Colonic mucosa (tissue), 4 donors: ENCODE measurements at regions not wholly inside any gene's neighbourhood (a gene's known extent, or its start where the extent isn't known, plus 50 kb on each side); places are given as distances from the start of the nearest gene placed in this dataset.

Experiments used
- DNase-seq: peaks from one replicate; pipeline ENCODE4 v3.0.0-alpha.2; 2020
- H3K27ac ChIP-seq: fragments of 200-600 bp; one replicate; pipeline ENCODE4 v1.8.0; 2021
- H3K27me3 ChIP-seq: fragments of 200-600 bp; one replicate; pipeline ENCODE4 v1.8.0; 2021
- H3K36me3 ChIP-seq: fragments of 200-600 bp; one replicate; pipeline ENCODE4 v1.8.0; 2021
- H3K4me1 ChIP-seq: fragments of 200-600 bp; one replicate; pipeline ENCODE4 v1.8.0; 2021; ENCODE audit warnings: mild to moderate bottlenecking
- H3K4me3 ChIP-seq: fragments of 200-600 bp; one replicate; pipeline ENCODE4 v1.8.0; 2021
- H3K9ac ChIP-seq, 2 donors: one replicate each; pipeline ENCODE4 v1.7.0; 2013; ENCODE audit warnings: control low read depth in 2 of 2, low read depth in 2 of 2, low read length in 2 of 2
- H3K9me3 ChIP-seq: fragments of 200-600 bp; one replicate; pipeline ENCODE4 v1.8.0; 2021
- intact Hi-C: fragments of 100-400 bp; cut with DNase I; formaldehyde crosslinking; loops from one replicate; pipeline ENCODE4 v1.14.1; 2022
- TF ChIP-seq, protein P1 (sequence below): fragments of 200-600 bp; IDR thresholded peaks from one replicate; pipeline ENCODE4 v1.8.0; 2022; ENCODE audit warnings: antibody characterized with exemption, mild to moderate bottlenecking
- donor health status: healthy.
- donor health status: DM: no; HTN: no; CAD: no.
- donor health status: DM: no; HTN: no; CAD: no.

DNA sequence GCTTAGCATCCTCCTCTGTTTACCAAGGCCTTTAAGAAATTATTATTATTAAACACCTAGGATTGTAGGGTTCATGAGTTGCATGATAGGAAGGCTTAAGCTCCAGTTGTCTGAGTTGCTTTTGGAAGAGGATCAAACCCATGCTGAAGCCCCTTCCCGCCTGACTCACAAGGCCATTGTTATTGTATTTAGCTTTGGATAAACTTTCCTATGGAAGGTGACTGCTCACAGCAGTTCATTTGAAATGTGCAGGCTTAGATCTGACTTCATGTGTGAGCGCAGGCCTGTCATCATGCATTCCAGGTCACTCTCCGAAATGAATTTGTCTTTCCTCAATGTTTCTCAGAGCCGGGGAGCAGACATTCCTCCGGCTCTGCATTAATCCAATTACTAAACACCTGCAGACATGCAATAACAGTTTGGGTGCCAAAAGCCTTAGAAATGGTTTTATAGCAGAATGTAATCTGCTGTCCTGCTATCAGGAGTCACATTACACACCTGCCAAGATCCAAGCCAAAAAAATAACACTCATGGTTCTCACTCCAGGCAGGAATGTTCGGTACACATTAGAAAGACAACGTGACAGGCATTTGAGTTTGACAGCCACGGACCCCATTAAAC lies 119.9 kb downstream of the OSR1 start:
- Histone ChIP-seq H3K36me3 (no peaks in the 10 kb centered on the region), H3K4me3 (no peak overlapping the region), H3K4me1 (no peaks in the 10 kb centered on the region), H3K9ac (no peak overlapping the region), H3K27ac (no peak overlapping the region), H3K27me3 (no peaks in the 10 kb centered on the region), H3K9me3 (no peaks in the 10 kb centered on the region)
- DNase-seq: no peak
- TF ChIP-seq, protein P1, sequence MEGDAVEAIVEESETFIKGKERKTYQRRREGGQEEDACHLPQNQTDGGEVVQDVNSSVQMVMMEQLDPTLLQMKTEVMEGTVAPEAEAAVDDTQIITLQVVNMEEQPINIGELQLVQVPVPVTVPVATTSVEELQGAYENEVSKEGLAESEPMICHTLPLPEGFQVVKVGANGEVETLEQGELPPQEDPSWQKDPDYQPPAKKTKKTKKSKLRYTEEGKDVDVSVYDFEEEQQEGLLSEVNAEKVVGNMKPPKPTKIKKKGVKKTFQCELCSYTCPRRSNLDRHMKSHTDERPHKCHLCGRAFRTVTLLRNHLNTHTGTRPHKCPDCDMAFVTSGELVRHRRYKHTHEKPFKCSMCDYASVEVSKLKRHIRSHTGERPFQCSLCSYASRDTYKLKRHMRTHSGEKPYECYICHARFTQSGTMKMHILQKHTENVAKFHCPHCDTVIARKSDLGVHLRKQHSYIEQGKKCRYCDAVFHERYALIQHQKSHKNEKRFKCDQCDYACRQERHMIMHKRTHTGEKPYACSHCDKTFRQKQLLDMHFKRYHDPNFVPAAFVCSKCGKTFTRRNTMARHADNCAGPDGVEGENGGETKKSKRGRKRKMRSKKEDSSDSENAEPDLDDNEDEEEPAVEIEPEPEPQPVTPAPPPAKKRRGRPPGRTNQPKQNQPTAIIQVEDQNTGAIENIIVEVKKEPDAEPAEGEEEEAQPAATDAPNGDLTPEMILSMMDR: no peak
- intact Hi-C loops: no loop called here

- H3K4me1 ChIP-seq: no peaks in the 10 kb centered on the region
- no peak overlapping the region for H3K27ac ChIP-seq
- no peak overlapping the region for H3K4me3 ChIP-seq
- no peaks in the 10 kb centered on the region for H3K9me3 ChIP-seq
- H3K36me3 ChIP-seq: no peaks in the 10 kb centered on the region
- intact Hi-C loops: no loop called here
- H3K9ac ChIP-seq: no peak overlapping the region
- TF ChIP-seq, protein P1: no peak
- no peaks in the 10 kb centered on the region for H3K27me3 ChIP-seq
- no peak for DNase-seq
Measured at GRCh38 chr2:19235308-19235707, 123.1 kb downstream of the OSR1 start.

GRCh38 chr2:19232312-19232711 lies 126.1 kb downstream of the OSR1 start:
- no peak overlapping the region for H3K27ac ChIP-seq
- no peaks in the 10 kb centered on the region for H3K9me3 ChIP-seq
- TF ChIP-seq, protein P1: no peak
- DNase-seq: no peak
- H3K36me3 ChIP-seq: no peaks in the 10 kb centered on the region
- H3K27me3 ChIP-seq: no peaks in the 10 kb centered on the region
- H3K4me1 ChIP-seq: no peaks in the 10 kb centered on the region
- H3K4me3 ChIP-seq: no peak overlapping the region
- intact Hi-C loops: no loop called here
- no peak overlapping the region for H3K9ac ChIP-seq

- Histone ChIP-seq H3K4me3 (no peak overlapping the region), H3K4me1 (no peaks in the 10 kb centered on the region), H3K27ac (no peak overlapping the region), H3K36me3 (no peaks in the 10 kb centered on the region), H3K9me3 (no peaks in the 10 kb centered on the region), H3K9ac (no peak overlapping the region), H3K27me3 (no peaks in the 10 kb centered on the region)
- DNase-seq: no peak
- TF ChIP-seq, protein P1: no peak
- intact Hi-C loops: no loop called here
Measured at GRCh38 chr2:19231625-19232024, 126.8 kb downstream of the OSR1 start.

- Histone ChIP-seq H3K27me3 (no peaks in the 10 kb centered on the region), H3K36me3 (no peaks in the 10 kb centered on the region), H3K4me1 (no peaks in the 10 kb centered on the region), H3K9ac (no peak overlapping the region), H3K27ac (no peak overlapping the region), H3K4me3 (no peak overlapping the region), H3K9me3 (no peaks in the 10 kb centered on the region)
- DNase-seq: no peak
- TF ChIP-seq, protein P1: no peak
- intact Hi-C loops: no loop called here
Measured at GRCh38 chr2:19230626-19231025, 127.8 kb downstream of the OSR1 start.
